PC-3 (cell line): ENCODE measurements at regions not wholly inside any gene's neighbourhood (a gene's known extent, or its start where the extent isn't known, plus 50 kb on each side); places are given as distances from the start of the nearest gene placed in this dataset.

Experiments used
- ATAC-seq: fragments of 200-7000 bp; cut with Tn5 transposase; 2 replicates; pipeline ENCODE4 v1.9.1; 2020; ENCODE audit warnings: mild to moderate bottlenecking, moderate library complexity
- BruUV-seq: library from RNA; stranded (reverse); fragments of 400-500 nt; replicated peaks from 2 replicates; lab custom pipeline; 2021; lab: Mats Ljungman, UMichigan
- CTCF ChIA-PET: fragments of 300-600 bp; sonication (Branson Sonifier 250); formaldehyde crosslinking; loops from one replicate; lab custom pipeline; 2022; ENCODE audit warnings: antibody characterized with exemption; lab: Charles Lee
- POLR2A ChIA-PET: fragments of 300-600 bp; sonication (Branson Sonifier 250); formaldehyde crosslinking; loops from one replicate; lab custom pipeline; 2022; ENCODE audit warnings: antibody characterized with exemption; ENCODE audit not compliant: unreplicated experiment; lab: Charles Lee
- DNase-seq: peaks from one replicate; pipeline ENCODE4 v3.0.0-alpha.2; 2015
- H2AFZ ChIP-seq: fragments of 300-600 bp; sonication (generic); 2 replicates; pipeline ENCODE4 v1.6.0; 2016; ENCODE audit warnings: antibody characterized with exemption, low read length
- H3F3A ChIP-seq: fragments of 300-600 bp; sonication (generic); one replicate; pipeline ENCODE4 v1.6.0; 2017; ENCODE audit warnings: antibody characterized with exemption, low read length, control low read depth, mild to moderate bottlenecking; ENCODE audit not compliant: unreplicated experiment
- H3K27ac ChIP-seq: fragments of 300-600 bp; sonication (generic); 2 replicates; pipeline ENCODE4 v1.5.1; 2016; ENCODE audit warnings: mild to moderate bottlenecking, low read length
- H3K27me3 ChIP-seq: fragments of 300-600 bp; sonication (generic); 2 replicates; pipeline ENCODE4 v1.6.1; 2016; ENCODE audit warnings: low read length, mixed read lengths
- H3K36me3 ChIP-seq: fragments of 300-600 bp; sonication (generic); 2 replicates; pipeline ENCODE4 v1.6.1; 2016; ENCODE audit warnings: low read depth, mixed run types, low read length, mixed read lengths
- H3K4me1 ChIP-seq: fragments of 300-600 bp; sonication (generic); 2 replicates; pipeline ENCODE4 v1.5.1; 2016; ENCODE audit warnings: low read length; ENCODE audit not compliant: insufficient read depth
- H3K4me2 ChIP-seq: fragments of 300-600 bp; sonication (generic); 2 replicates; pipeline ENCODE4 v1.6.0; 2016; ENCODE audit warnings: low read length
- H3K4me3 ChIP-seq: fragments of 300-600 bp; sonication (generic); 2 replicates; pipeline ENCODE4 v1.5.1; 2016; ENCODE audit warnings: mild to moderate bottlenecking, low read length, mixed read lengths
- H3K79me2 ChIP-seq: fragments of 300-600 bp; sonication (generic); 2 replicates; pipeline ENCODE4 v1.6.1; 2017; ENCODE audit warnings: low read length, mixed read lengths
- H3K9ac ChIP-seq: fragments of 300-600 bp; sonication (generic); 2 replicates; pipeline ENCODE4 v1.6.0; 2016; ENCODE audit warnings: mild to moderate bottlenecking, low read length
- H3K9me2 ChIP-seq: fragments of 300-600 bp; sonication (generic); replicated peaks from 2 replicates; pipeline ENCODE4 v1.6.1; 2016; ENCODE audit warnings: mixed run types, low read length, mixed read lengths
- H3K9me3 ChIP-seq: fragments of 300-600 bp; sonication (generic); 2 replicates; pipeline ENCODE4 v1.6.1; 2016; ENCODE audit warnings: low read length, mixed read lengths
- H4K20me1 ChIP-seq: fragments of 300-600 bp; sonication (generic); 2 replicates; pipeline ENCODE4 v1.6.1; 2016; ENCODE audit warnings: low read length, mixed read lengths
- CTCF ChIP-seq: fragments of 300-600 bp; sonication (generic); conservative IDR thresholded peaks from 2 replicates; pipeline ENCODE4 v1.5.1; 2017; ENCODE audit warnings: antibody characterized with exemption, low read depth, mild to moderate bottlenecking, low read length
- EZH2 ChIP-seq: fragments of 300-600 bp; sonication (generic); IDR thresholded peaks from one replicate; pipeline ENCODE4 v1.6.1; 2017; ENCODE audit warnings: antibody characterized with exemption, mild to moderate bottlenecking, low read length; ENCODE audit not compliant: unreplicated experiment
- EZH2phosphoT487 ChIP-seq: fragments of 300-600 bp; sonication (generic); IDR thresholded peaks from 2 replicates; pipeline ENCODE4 v1.6.1; 2018; ENCODE audit warnings: mild to moderate bottlenecking, antibody characterized with exemption, low read length, borderline replicate concordance
- intact Hi-C: fragments of 100-400 bp; cut with micrococcal nuclease; formaldehyde crosslinking; loops from 2 replicates; pipeline ENCODE4 v1.9.0; 2023

GRCh38 chr20:18986146-18986830 is 172.7 kb downstream of the SCP2D1 start:
- H3K4me1 ChIP-seq: peaks cover 33% of the 10 kb centered on the region
- no peaks in the 10 kb centered on the region for H4K20me1 ChIP-seq
- no peak for ATAC-seq
- BruUV-seq: no TSS peak
- H2AFZ ChIP-seq: no peak overlapping the region
- H3K27me3 ChIP-seq: no peaks in the 10 kb centered on the region
- no peaks in the 10 kb centered on the region for H3K9me3 ChIP-seq
- no peaks in the 10 kb centered on the region for H3K36me3 ChIP-seq
- peak; percentile 24 for DNase-seq
- H3K79me2 ChIP-seq: no peaks in the 10 kb centered on the region
- ChIA-PET POLR2A (no interaction called here), CTCF (no interaction called here)
- intact Hi-C loops: no loop called here
- no peaks in the 10 kb centered on the region for H3K9me2 ChIP-seq
- no peaks in the 10 kb centered on the region for H3F3A ChIP-seq
- H3K27ac ChIP-seq: peak overlapping the region; percentile 5; the same call in 1 of the 2 replicates
- no peak overlapping the region for H3K4me3 ChIP-seq
- H3K9ac ChIP-seq: no peak overlapping the region
- H3K4me2 ChIP-seq: no peak overlapping the region
- TF ChIP-seq EZH2phosphoT487 (no peak), CTCF (no peak), EZH2 (no peak)

- no peaks in the 10 kb centered on the region for H3K9me3 ChIP-seq
- no peaks in the 10 kb centered on the region for H4K20me1 ChIP-seq
- POLR2A ChIA-PET: no interaction called here
- no peak overlapping the region for H3K9ac ChIP-seq
- no peaks in the 10 kb centered on the region for H3K9me2 ChIP-seq
- TF ChIP-seq EZH2phosphoT487 (no peak), CTCF (no peak), EZH2 (no peak)
- intact Hi-C loops: no loop called here
- H3K4me3 ChIP-seq: no peak overlapping the region
- H3K27ac ChIP-seq: no peak overlapping the region
- no peaks in the 10 kb centered on the region for H3K79me2 ChIP-seq
- H2AFZ ChIP-seq: no peak overlapping the region
- H3K36me3 ChIP-seq: no peaks in the 10 kb centered on the region
- peaks cover 33% of the 10 kb centered on the region for H3K4me1 ChIP-seq
- no peak overlapping the region for H3K4me2 ChIP-seq
- ATAC-seq (no peak), DNase-seq (no peak)
- H3K27me3 ChIP-seq: no peaks in the 10 kb centered on the region
- H3F3A ChIP-seq: no peaks in the 10 kb centered on the region
- CTCF ChIA-PET: no interaction called here
- no TSS peak for BruUV-seq
These were observed 173.5 kb downstream of the SCP2D1 start for GRCh38 chr20:18986895-18987580.

- Histone ChIP-seq H3K9me2 (no peaks in the 10 kb centered on the region), H3K27ac (no peak overlapping the region), H3F3A (no peaks in the 10 kb centered on the region), H3K27me3 (no peaks in the 10 kb centered on the region), H3K4me1 (peaks cover 33% of the 10 kb centered on the region), H3K9me3 (no peaks in the 10 kb centered on the region), H3K4me2 (no peak overlapping the region), H3K9ac (no peak overlapping the region), H4K20me1 (no peaks in the 10 kb centered on the region), H3K79me2 (no peaks in the 10 kb centered on the region), H2AFZ (no peak overlapping the region), H3K36me3 (no peaks in the 10 kb centered on the region), H3K4me3 (no peak overlapping the region)
- POLR2A ChIA-PET: no interaction called here
- BruUV-seq: no TSS peak
- intact Hi-C loops: no loop called here
- no peak for TF ChIP-seq EZH2
- no peak for TF ChIP-seq EZH2phosphoT487
- no peak for TF ChIP-seq CTCF
- no peak for ATAC-seq
- CTCF ChIA-PET: no interaction called here
- no peak for DNase-seq
These were observed 174.3 kb downstream of the SCP2D1 start for GRCh38 chr20:18987781-18988360.
